Germinal center (tissue), 1 donor: ENCODE measurements at regions not wholly inside any gene's neighbourhood (a gene's known extent, or its start where the extent isn't known, plus 50 kb on each side); places are given as distances from the start of the nearest gene placed in this dataset.
"Not testable (repeated sequence)": the region's sequence is repeated elsewhere in the genome, so short reads cannot be mapped to it uniquely, and the experiment has no call there.

ENCODE experiments used
- DNase-seq: peaks from one replicate; pipeline ENCODE4 v3.0.0; 2012; ENCODE audit warnings: mixed read lengths, low spot score

GRCh38 chr15:92763459-92763858 lies 107.9 kb upstream of the FAM174B start:
- DNase-seq = peak; percentile 25

GRCh38 chr15:92768131-92768530 lies 112.6 kb upstream of the FAM174B start:
- DNase-seq = not testable (repeated sequence)

- no peak for DNase-seq
These were observed 115.1 kb upstream of the FAM174B start for GRCh38 chr15:92770641-92771040.

GRCh38 chr15:92772061-92772460 lies 116.5 kb upstream of the FAM174B start:
- DNase-seq = no peak

- DNase-seq = no peak
These were observed 117.2 kb upstream of the FAM174B start for GRCh38 chr15:92772626-92773244.

- DNase-seq = no peak
These were observed 117.8 kb upstream of the FAM174B start for GRCh38 chr15:92773340-92773739.

GRCh38 chr15:92779874-92780273 lies 120.2 kb upstream of the CHD2 start:
- no peak for DNase-seq

GRCh38 chr15:92780843-92781242 lies 119.3 kb upstream of the CHD2 start:
- no peak for DNase-seq

- DNase-seq = no peak
These were observed 118.1 kb upstream of the CHD2 start for GRCh38 chr15:92781925-92782453.

GRCh38 chr15:92787116-92787515 lies 113.0 kb upstream of the CHD2 start:
- DNase-seq = no peak

- no peak for DNase-seq
These were observed 111.9 kb upstream of the CHD2 start for GRCh38 chr15:92788196-92788595.

- DNase-seq = not testable (repeated sequence)
These were observed 111.3 kb upstream of the CHD2 start for GRCh38 chr15:92788793-92789192.

GRCh38 chr15:92796161-92796611 lies 103.9 kb upstream of the CHD2 start:
- no peak for DNase-seq

- DNase-seq = peak; percentile 55
These were observed 102.7 kb upstream of the CHD2 start for GRCh38 chr15:92797168-92798052.

- DNase-seq = no peak
These were observed 100.1 kb upstream of the CHD2 start for GRCh38 chr15:92800013-92800412.

- not testable (repeated sequence) for DNase-seq
These were observed 99.6 kb upstream of the CHD2 start for GRCh38 chr15:92800416-92801055.

- not testable (repeated sequence) for DNase-seq
These were observed 98.9 kb upstream of the CHD2 start for GRCh38 chr15:92801056-92801773.

- no peak for DNase-seq
These were observed 98.2 kb upstream of the CHD2 start for GRCh38 chr15:92801774-92802464.

GRCh38 chr15:92803536-92803851 lies 96.6 kb upstream of the CHD2 start:
- DNase-seq = no peak

GRCh38 chr15:92803852-92804609 lies 96.1 kb upstream of the CHD2 start:
- no peak for DNase-seq

GRCh38 chr15:92804610-92804936 lies 95.6 kb upstream of the CHD2 start:
- not testable (repeated sequence) for DNase-seq
